Inflammatory macrophage treated with lipopolysaccharide for 1 hour (primary cell): ENCODE measurements at regions not wholly inside any gene's neighbourhood (a gene's known extent, or its start where the extent isn't known, plus 50 kb on each side); places are given as distances from the start of the nearest gene placed in this dataset.
A peak's percentile ranks its signal among the peaks of the same experiment; 100 is the strongest.
"Not testable (repeated sequence)": the region's sequence is repeated elsewhere in the genome, so short reads cannot be mapped to it uniquely, and the experiment has no call there.

Experiments used
- DNase-seq, 2 donors: peaks; one replicate each; pipeline ENCODE4 v3.0.0-alpha.2; 2020 to 2022

GRCh38 chr4:60938181-60938580, 261.9 kb upstream of the ADGRL3 start:
- no peak for DNase-seq

GRCh38 chr4:60938621-60939020, 261.5 kb upstream of the ADGRL3 start:
- no peak for DNase-seq

GRCh38 chr4:60944060-60944459, 256.1 kb upstream of the ADGRL3 start:
- no peak for DNase-seq

- no peak for DNase-seq
These were observed 254.5 kb upstream of the ADGRL3 start for GRCh38 chr4:60945641-60946040.

- DNase-seq = no peak
These were observed 252.1 kb upstream of the ADGRL3 start for GRCh38 chr4:60948008-60948407.

- DNase-seq = no peak
These were observed 247.2 kb upstream of the ADGRL3 start for GRCh38 chr4:60952921-60953320.

- DNase-seq = no peak
These were observed 246.3 kb upstream of the ADGRL3 start for GRCh38 chr4:60953826-60954225.

- no peak for DNase-seq
These were observed 237.8 kb upstream of the ADGRL3 start for GRCh38 chr4:60962286-60962685.

- no peak for DNase-seq
These were observed 218.6 kb upstream of the ADGRL3 start for GRCh38 chr4:60981534-60981933.

GRCh38 chr4:60989141-60989540, 211.0 kb upstream of the ADGRL3 start:
- no peak for DNase-seq

- DNase-seq = no peak
These were observed 208.1 kb upstream of the ADGRL3 start for GRCh38 chr4:60992037-60992436.

GRCh38 chr4:61003301-61003700, 196.8 kb upstream of the ADGRL3 start:
- no peak for DNase-seq

- no peak for DNase-seq
These were observed 195.4 kb upstream of the ADGRL3 start for GRCh38 chr4:61004651-61005170.

- DNase-seq = no peak
These were observed 189.1 kb upstream of the ADGRL3 start for GRCh38 chr4:61011051-61011450.

- DNase-seq = not testable (repeated sequence)
These were observed 188.2 kb upstream of the ADGRL3 start for GRCh38 chr4:61011936-61012335.

- DNase-seq = no peak
These were observed 175.5 kb upstream of the ADGRL3 start for GRCh38 chr4:61024610-61025009.

- no peak for DNase-seq
These were observed 172.2 kb upstream of the ADGRL3 start for GRCh38 chr4:61027939-61028338.

GRCh38 chr4:61036071-61036684, 163.9 kb upstream of the ADGRL3 start:
- no peak for DNase-seq

- no peak for DNase-seq
These were observed 158.6 kb upstream of the ADGRL3 start for GRCh38 chr4:61041527-61041926.

- DNase-seq = no peak
These were observed 155.3 kb upstream of the ADGRL3 start for GRCh38 chr4:61044837-61045236.

- no peak for DNase-seq
These were observed 151.1 kb upstream of the ADGRL3 start for GRCh38 chr4:61049018-61049417.

GRCh38 chr4:61067381-61067780, 132.7 kb upstream of the ADGRL3 start:
- DNase-seq = no peak

GRCh38 chr4:61068060-61068459, 132.1 kb upstream of the ADGRL3 start:
- DNase-seq = no peak

GRCh38 chr4:61068745-61069144, 131.4 kb upstream of the ADGRL3 start:
- DNase-seq = no peak

GRCh38 chr4:61070269-61070668, 129.9 kb upstream of the ADGRL3 start:
- DNase-seq = peak; percentile 6 to 11
